CD14-positive monocyte (primary cell): ENCODE measurements at regions not wholly inside any gene's neighbourhood (a gene's known extent, or its start where the extent isn't known, plus 50 kb on each side); places are given as distances from the start of the nearest gene placed in this dataset.

Source experiments
- DNase-seq, 3 donors: peaks; one replicate each; pipeline ENCODE4 v3.0.0-alpha.2; 2011 to 2022
- H2AFZ ChIP-seq: 2 replicates; pipeline ENCODE4 v1.6.0; 2012; ENCODE audit warnings: mild to moderate bottlenecking, low read depth, low read length, inconsistent platforms; ENCODE audit not compliant: insufficient read depth, poor library complexity, severe bottlenecking
- H3K27ac ChIP-seq, 2 donors: 1 replicate in 1 of 2; 2 replicates in 1 of 2; pipeline ENCODE4 v1.5.1; 2012 to 2013; ENCODE audit warnings: low read length in 2 of 2, control low read depth in 1 of 2, inconsistent platforms in 1 of 2, low read depth in 1 of 2, mild to moderate bottlenecking in 1 of 2
- H3K27me3 ChIP-seq, 2 donors: one replicate each; pipeline versions ENCODE4 v1.6.0 to v1.6.1; 2011 to 2013; ENCODE audit warnings: low read length in 2 of 2; ENCODE audit not compliant: control insufficient read depth in 2 of 2, insufficient read depth in 2 of 2
- H3K36me3 ChIP-seq, 2 donors: replicated peaks in 1 of 2; 1 replicate in 1 of 2; 2 replicates in 1 of 2; pipeline versions ENCODE4 v1.5.1 to v1.6.1; 2012 to 2013; ENCODE audit warnings: low read length in 2 of 2, control low read depth in 1 of 2, inconsistent platforms in 1 of 2, mild to moderate bottlenecking in 1 of 2; ENCODE audit not compliant: insufficient read depth in 2 of 2, control insufficient read depth in 1 of 2
- H3K4me1 ChIP-seq, 2 donors: 1 replicate in 1 of 2; 2 replicates in 1 of 2; pipeline versions ENCODE4 v1.5.1 to v1.6.1; 2012 to 2013; ENCODE audit warnings: low read length in 2 of 2, control low read depth in 1 of 2, inconsistent platforms in 1 of 2, mild to moderate bottlenecking in 1 of 2, moderate library complexity in 1 of 2; ENCODE audit not compliant: insufficient read depth in 2 of 2, control insufficient read depth in 1 of 2
- H3K4me2 ChIP-seq: replicated peaks from 2 replicates; pipeline ENCODE3; 2012; ENCODE audit warnings: low read length, moderate library complexity, mild to moderate bottlenecking; ENCODE audit not compliant: poor library complexity, severe bottlenecking; ENCODE audit errors: extremely low read depth
- H3K4me3 ChIP-seq, 3 experiments: fragments of 200-600 bp in 1 of 3; sonication (generic) in 1 of 3; replicated peaks in 1 of 3; 1 replicate in 2 of 3; 2 replicates in 1 of 3; pipeline ENCODE4 v1.5.1; 2011 to 2013; ENCODE audit warnings: low read length in 3 of 3, mild to moderate bottlenecking in 3 of 3, control low read depth in 2 of 3, low read depth in 2 of 3, inconsistent platforms in 1 of 3, moderate library complexity in 1 of 3
- H3K79me2 ChIP-seq: 2 replicates; pipeline ENCODE4 v1.6.0; 2012; ENCODE audit warnings: mild to moderate bottlenecking, control low read depth, inconsistent platforms, low read length, moderate library complexity; ENCODE audit not compliant: insufficient read depth
- H3K9ac ChIP-seq: 2 replicates; pipeline ENCODE4 v1.6.0; 2017; ENCODE audit warnings: low read length, mild to moderate bottlenecking; ENCODE audit not compliant: insufficient read depth, poor library complexity, severe bottlenecking
- H3K9me3 ChIP-seq, 2 donors: replicated peaks in 1 of 2; 1 replicate in 1 of 2; 2 replicates in 1 of 2; pipeline versions ENCODE4 v1.5.1 to v1.6.1; 2012 to 2013; ENCODE audit warnings: low read length in 2 of 2, control low read depth in 1 of 2; ENCODE audit not compliant: control insufficient read depth in 1 of 2, insufficient read depth in 1 of 2
- H4K20me1 ChIP-seq: 2 replicates; pipeline ENCODE4 v1.6.0; 2012; ENCODE audit warnings: mild to moderate bottlenecking, low read length, control low read depth, moderate library complexity; ENCODE audit not compliant: insufficient read depth
- H3K27ac Mint-ChIP-seq, 7 donors: one replicate each; pipeline ENCODE4 v1.8.0; 2020; ENCODE audit warnings: mild to moderate bottlenecking in 7 of 7, mixed read lengths in 7 of 7, moderate library complexity in 6 of 7, inconsistent platforms in 2 of 7
- H3K27me3 Mint-ChIP-seq, 3 donors: one replicate each; pipeline ENCODE4 v1.8.0; 2021 to 2022; ENCODE audit warnings: low read depth in 3 of 3, mild to moderate bottlenecking in 3 of 3, mixed read lengths in 3 of 3, moderate library complexity in 3 of 3, inconsistent platforms in 1 of 3
- H3K36me3 Mint-ChIP-seq, 2 donors: one replicate each; pipeline ENCODE4 v1.8.0; 2020; ENCODE audit warnings: mixed read lengths in 2 of 2, inconsistent platforms in 1 of 2, mild to moderate bottlenecking in 1 of 2
- H3K4me1 Mint-ChIP-seq: one replicate; pipeline ENCODE4 v1.8.0; 2020; ENCODE audit warnings: mild to moderate bottlenecking, mixed read lengths
- H3K4me3 Mint-ChIP-seq, 2 donors: one replicate each; pipeline ENCODE4 v1.8.0; 2020; ENCODE audit warnings: mild to moderate bottlenecking in 2 of 2, mixed read lengths in 2 of 2, moderate library complexity in 1 of 2
- H3K9me3 Mint-ChIP-seq, 7 donors: one replicate each; pipeline ENCODE4 v1.8.0; 2020 to 2022; ENCODE audit warnings: mixed read lengths in 7 of 7, mild to moderate bottlenecking in 6 of 7, moderate library complexity in 6 of 7, inconsistent platforms in 2 of 7
- WGBS: methylation state at CpG from one replicate; pipeline ENCODE4 v1.1.5; 2013; ENCODE audit warnings: missing lambda C conversion rate; ENCODE audit not compliant: insufficient coverage; 5-methylcytosine and 5-hydroxymethylcytosine counted together
- intact Hi-C, 2 donors: fragments of 100-400 bp; cut with micrococcal nuclease; formaldehyde crosslinking; loops; one replicate each; pipeline versions ENCODE4 v1.15.0 to v1.15.1; 2023
- TF ChIP-seq, protein P1 (sequence below): fragments of 200-600 bp; IDR thresholded peaks from one replicate; pipeline ENCODE4 v1.8.0; 2022; ENCODE audit warnings: antibody characterized with exemption, mild to moderate bottlenecking

DNA sequence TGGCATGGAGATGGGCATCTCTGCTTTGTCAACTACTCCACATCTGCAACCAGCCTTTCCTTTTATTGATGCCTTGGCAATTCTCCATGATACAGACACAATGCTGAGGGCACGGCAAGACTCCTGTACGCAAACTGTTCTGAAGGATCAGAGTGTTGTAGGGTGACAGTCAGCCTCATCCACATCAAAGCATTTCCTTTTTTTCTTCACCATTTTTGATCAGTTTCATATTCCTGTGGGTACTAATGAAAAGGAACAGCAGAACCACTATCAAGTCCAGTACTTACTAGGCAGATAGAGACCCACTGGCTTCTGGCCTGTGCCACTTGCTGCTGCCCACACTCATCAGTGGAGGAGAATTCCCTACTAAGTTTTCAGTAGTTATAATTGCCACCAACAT, 181.6 kb downstream of the PALM2AKAP2 start:
- no peak overlapping the region for H3K4me3 ChIP-seq
- no peaks in the 10 kb centered on the region for H3K79me2 ChIP-seq
- DNase-seq = no peak
- no peaks in the 10 kb centered on the region for H3K4me1 ChIP-seq
- intact Hi-C loops = no loop called here
- TF ChIP-seq, protein P1, sequence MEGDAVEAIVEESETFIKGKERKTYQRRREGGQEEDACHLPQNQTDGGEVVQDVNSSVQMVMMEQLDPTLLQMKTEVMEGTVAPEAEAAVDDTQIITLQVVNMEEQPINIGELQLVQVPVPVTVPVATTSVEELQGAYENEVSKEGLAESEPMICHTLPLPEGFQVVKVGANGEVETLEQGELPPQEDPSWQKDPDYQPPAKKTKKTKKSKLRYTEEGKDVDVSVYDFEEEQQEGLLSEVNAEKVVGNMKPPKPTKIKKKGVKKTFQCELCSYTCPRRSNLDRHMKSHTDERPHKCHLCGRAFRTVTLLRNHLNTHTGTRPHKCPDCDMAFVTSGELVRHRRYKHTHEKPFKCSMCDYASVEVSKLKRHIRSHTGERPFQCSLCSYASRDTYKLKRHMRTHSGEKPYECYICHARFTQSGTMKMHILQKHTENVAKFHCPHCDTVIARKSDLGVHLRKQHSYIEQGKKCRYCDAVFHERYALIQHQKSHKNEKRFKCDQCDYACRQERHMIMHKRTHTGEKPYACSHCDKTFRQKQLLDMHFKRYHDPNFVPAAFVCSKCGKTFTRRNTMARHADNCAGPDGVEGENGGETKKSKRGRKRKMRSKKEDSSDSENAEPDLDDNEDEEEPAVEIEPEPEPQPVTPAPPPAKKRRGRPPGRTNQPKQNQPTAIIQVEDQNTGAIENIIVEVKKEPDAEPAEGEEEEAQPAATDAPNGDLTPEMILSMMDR = no peak
- no peaks in the 10 kb centered on the region for H3K36me3 Mint-ChIP-seq
- H3K27ac Mint-ChIP-seq = no peak overlapping the region
- H3K9ac ChIP-seq = no peak overlapping the region
- H3K9me3 ChIP-seq = no peaks in the 10 kb centered on the region
- no peaks in the 10 kb centered on the region for H3K27me3 ChIP-seq
- H3K4me1 Mint-ChIP-seq = peaks cover 19% of the 10 kb centered on the region
- H3K9me3 Mint-ChIP-seq = peaks cover 0 to 2% (median 0%) of the 10 kb centered on the region in 7 donors
- H2AFZ ChIP-seq = no peak overlapping the region
- H3K4me2 ChIP-seq = no peak overlapping the region
- H3K27ac ChIP-seq = no peak overlapping the region
- peaks cover 4 to 26% (median 7%) of the 10 kb centered on the region in 3 donors for H3K27me3 Mint-ChIP-seq
- H3K4me3 Mint-ChIP-seq = no peak overlapping the region
- H4K20me1 ChIP-seq = no peaks in the 10 kb centered on the region
- no peaks in the 10 kb centered on the region for H3K36me3 ChIP-seq
- WGBS = no CpG with 5 or more reads among the region's 2 CpGs

DNA sequence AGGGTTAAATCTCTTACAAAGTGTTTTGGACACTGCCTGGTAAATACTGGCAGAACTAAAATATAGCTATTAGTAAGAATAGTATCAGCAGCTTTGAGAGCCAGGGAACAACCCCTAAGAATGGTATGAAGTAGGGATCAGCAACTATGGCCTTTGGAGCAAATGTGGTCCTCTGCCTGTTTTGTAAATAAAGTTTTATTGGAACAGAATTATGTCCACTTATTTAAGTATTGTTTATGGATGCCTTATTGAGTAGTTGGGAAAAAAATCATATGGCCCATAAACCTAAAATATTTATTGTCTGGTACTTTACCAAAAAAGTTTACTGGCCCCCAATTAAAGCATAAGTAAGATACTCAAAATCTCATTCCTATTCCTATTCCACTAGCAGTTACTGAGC, 182.2 kb downstream of the PALM2AKAP2 start:
- no peaks in the 10 kb centered on the region for H4K20me1 ChIP-seq
- no peaks in the 10 kb centered on the region for H3K27me3 ChIP-seq
- H3K27ac Mint-ChIP-seq = no peak overlapping the region
- no peak overlapping the region for H3K9ac ChIP-seq
- H2AFZ ChIP-seq = no peak overlapping the region
- H3K27me3 Mint-ChIP-seq = peaks cover 4 to 26% (median 5%) of the 10 kb centered on the region in 3 donors
- H3K27ac ChIP-seq = no peak overlapping the region
- H3K4me3 Mint-ChIP-seq = no peak overlapping the region
- H3K4me3 ChIP-seq = no peak overlapping the region
- no peaks in the 10 kb centered on the region for H3K36me3 Mint-ChIP-seq
- no peak overlapping the region for H3K4me2 ChIP-seq
- TF ChIP-seq, protein P1 = no peak
- no peaks in the 10 kb centered on the region for H3K36me3 ChIP-seq
- no peaks in the 10 kb centered on the region for H3K9me3 ChIP-seq
- peaks cover 0 to 2% (median 0%) of the 10 kb centered on the region in 7 donors for H3K9me3 Mint-ChIP-seq
- intact Hi-C loops = no loop called here
- H3K4me1 ChIP-seq = peaks cover 2 to 6% of the 10 kb centered on the region in 2 donors
- peaks cover 17% of the 10 kb centered on the region for H3K4me1 Mint-ChIP-seq
- H3K79me2 ChIP-seq = no peaks in the 10 kb centered on the region
- DNase-seq = no peak
